ENCODE measurements at regions not wholly inside any gene's neighbourhood (a gene's known extent, or its start where the extent isn't known, plus 50 kb on each side); places are given as distances from the start of the nearest gene placed in this dataset.

- intact Hi-C loops (cut with DNase I): no loop called here
- Histone ChIP-seq H3K4me3 (replicated peaks in 1 of 3) (no peak overlapping the region), H3K36me3 (no peaks in the 10 kb centered on the region), H3K4me1 (no peaks in the 10 kb centered on the region), H3K27me3 (no peaks in the 10 kb centered on the region), H3K27ac (no peak overlapping the region), H3K9me3 (no peaks in the 10 kb centered on the region)
- DNase-seq: no peak
- TF ChIP-seq, protein P1, sequence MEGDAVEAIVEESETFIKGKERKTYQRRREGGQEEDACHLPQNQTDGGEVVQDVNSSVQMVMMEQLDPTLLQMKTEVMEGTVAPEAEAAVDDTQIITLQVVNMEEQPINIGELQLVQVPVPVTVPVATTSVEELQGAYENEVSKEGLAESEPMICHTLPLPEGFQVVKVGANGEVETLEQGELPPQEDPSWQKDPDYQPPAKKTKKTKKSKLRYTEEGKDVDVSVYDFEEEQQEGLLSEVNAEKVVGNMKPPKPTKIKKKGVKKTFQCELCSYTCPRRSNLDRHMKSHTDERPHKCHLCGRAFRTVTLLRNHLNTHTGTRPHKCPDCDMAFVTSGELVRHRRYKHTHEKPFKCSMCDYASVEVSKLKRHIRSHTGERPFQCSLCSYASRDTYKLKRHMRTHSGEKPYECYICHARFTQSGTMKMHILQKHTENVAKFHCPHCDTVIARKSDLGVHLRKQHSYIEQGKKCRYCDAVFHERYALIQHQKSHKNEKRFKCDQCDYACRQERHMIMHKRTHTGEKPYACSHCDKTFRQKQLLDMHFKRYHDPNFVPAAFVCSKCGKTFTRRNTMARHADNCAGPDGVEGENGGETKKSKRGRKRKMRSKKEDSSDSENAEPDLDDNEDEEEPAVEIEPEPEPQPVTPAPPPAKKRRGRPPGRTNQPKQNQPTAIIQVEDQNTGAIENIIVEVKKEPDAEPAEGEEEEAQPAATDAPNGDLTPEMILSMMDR (IDR thresholded peaks at IDR 0.05): no peak
- no peak for TF ChIP-seq POLR2A (IDR thresholded peaks at IDR 0.05)
- WGBS, 2 donors: 55 to 79% methylated on average over 2 of the region's 2 CpGs
Measured at GRCh38 chr2:215594766-215595165, 158.9 kb upstream of the FN1 start.

DNA sequence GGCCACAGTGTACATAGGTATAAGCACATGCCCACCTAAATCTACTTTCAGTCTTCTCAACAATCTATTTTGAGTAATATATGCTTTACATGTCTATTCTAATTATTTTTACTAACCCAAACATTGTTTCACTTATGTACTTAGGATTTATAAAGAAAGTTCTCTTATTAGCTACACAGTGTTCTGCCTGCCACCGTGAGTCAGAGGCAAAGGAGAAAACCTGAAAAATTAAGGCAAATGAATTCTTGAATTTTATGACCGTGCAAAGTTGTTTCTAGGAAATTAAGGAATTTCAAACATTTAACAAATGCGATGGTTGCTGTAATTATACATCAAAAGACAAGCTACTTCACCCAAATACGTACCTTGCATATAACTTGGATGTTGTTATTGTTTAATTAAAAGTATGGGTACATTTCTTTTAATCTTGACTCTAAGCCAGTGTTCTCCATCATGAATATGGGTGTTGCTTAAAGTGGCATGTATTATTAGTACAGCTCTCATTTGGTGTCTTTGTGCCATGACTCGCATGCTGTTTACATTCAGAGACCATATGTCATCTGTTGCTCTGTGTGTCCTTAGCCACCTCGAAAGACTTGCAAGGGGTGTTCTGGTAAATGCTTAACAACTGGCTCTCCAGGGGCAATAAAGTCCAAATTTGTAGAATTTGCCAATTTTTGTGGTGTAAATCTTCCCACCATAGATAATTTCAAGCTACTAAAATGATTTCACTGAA is 154.3 kb upstream of the FN1 start:
- intact Hi-C loops (cut with DNase I): no loop called here
- Histone ChIP-seq H3K36me3 (no peaks in the 10 kb centered on the region), H3K4me3 (replicated peaks in 1 of 3) (no peak overlapping the region), H3K4me1 (no peaks in the 10 kb centered on the region), H3K9me3 (no peaks in the 10 kb centered on the region), H3K27me3 (no peaks in the 10 kb centered on the region), H3K27ac (no peak overlapping the region)
- TF ChIP-seq, protein P1 (IDR thresholded peaks at IDR 0.05): no peak
- TF ChIP-seq POLR2A (IDR thresholded peaks at IDR 0.05): no peak
- 95 to 97% methylated on average over 6 of the region's 6 CpGs for WGBS, 2 donors
- DNase-seq: no peak

DNA sequence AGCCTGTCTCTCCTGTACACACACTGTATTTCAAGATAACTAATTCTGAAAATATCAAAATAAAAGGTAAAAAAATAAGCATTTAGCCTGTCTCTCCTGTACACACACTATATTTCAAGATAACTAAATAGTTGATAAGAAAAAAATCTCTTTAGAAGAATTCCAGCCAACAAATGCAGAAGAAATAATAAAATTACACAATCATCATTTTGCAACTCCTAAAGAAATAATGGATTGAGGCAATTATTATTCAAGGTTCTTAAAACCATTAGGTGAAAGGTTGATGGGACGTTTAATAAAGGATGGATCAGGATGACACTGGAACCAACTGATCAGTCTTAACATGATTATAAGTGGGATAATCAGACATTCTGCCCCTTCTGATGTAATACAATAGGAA is 148.0 kb upstream of the FN1 start:
- WGBS, 2 donors: 88% methylated on average over 1 of the region's 1 CpG
- Histone ChIP-seq H3K4me3 (replicated peaks in 1 of 3) (no peak overlapping the region), H3K4me1 (no peaks in the 10 kb centered on the region), H3K27ac (no peak overlapping the region), H3K36me3 (no peaks in the 10 kb centered on the region), H3K9me3 (no peaks in the 10 kb centered on the region), H3K27me3 (no peaks in the 10 kb centered on the region)
- intact Hi-C loops (cut with DNase I): no loop called here
- DNase-seq: no peak
- TF ChIP-seq POLR2A (IDR thresholded peaks at IDR 0.05): no peak
- TF ChIP-seq, protein P1 (IDR thresholded peaks at IDR 0.05): no peak

- no peak for TF ChIP-seq POLR2A (IDR thresholded peaks at IDR 0.05)
- TF ChIP-seq, protein P1 (IDR thresholded peaks at IDR 0.05): no peak
- intact Hi-C loops (cut with DNase I): no loop called here
- 54 to 69% methylated on average over 3 of the region's 3 CpGs for WGBS, 2 donors
- Histone ChIP-seq H3K9me3 (no peaks in the 10 kb centered on the region), H3K36me3 (no peaks in the 10 kb centered on the region), H3K27me3 (no peaks in the 10 kb centered on the region), H3K4me3 (replicated peaks in 1 of 3) (no peak overlapping the region), H3K4me1 (no peaks in the 10 kb centered on the region), H3K27ac (no peak overlapping the region)
- DNase-seq: no peak
Measured at GRCh38 chr2:215579809-215580208, 143.9 kb upstream of the FN1 start.

GRCh38 chr2:215577356-215577755 is 141.5 kb upstream of the FN1 start:
- intact Hi-C loops (cut with DNase I): no loop called here
- Histone ChIP-seq H3K9me3 (no peaks in the 10 kb centered on the region), H3K36me3 (no peaks in the 10 kb centered on the region), H3K4me3 (replicated peaks in 1 of 3) (no peak overlapping the region), H3K27me3 (no peaks in the 10 kb centered on the region), H3K27ac (no peak overlapping the region), H3K4me1 (no peaks in the 10 kb centered on the region)
- TF ChIP-seq, protein P1 (IDR thresholded peaks at IDR 0.05): no peak
- no peak for TF ChIP-seq POLR2A (IDR thresholded peaks at IDR 0.05)
- DNase-seq: no peak
